ENCODE measurements at regions not wholly inside any gene's neighbourhood (a gene's known extent, or its start where the extent isn't known, plus 50 kb on each side); places are given as distances from the start of the nearest gene placed in this dataset.

DNA sequence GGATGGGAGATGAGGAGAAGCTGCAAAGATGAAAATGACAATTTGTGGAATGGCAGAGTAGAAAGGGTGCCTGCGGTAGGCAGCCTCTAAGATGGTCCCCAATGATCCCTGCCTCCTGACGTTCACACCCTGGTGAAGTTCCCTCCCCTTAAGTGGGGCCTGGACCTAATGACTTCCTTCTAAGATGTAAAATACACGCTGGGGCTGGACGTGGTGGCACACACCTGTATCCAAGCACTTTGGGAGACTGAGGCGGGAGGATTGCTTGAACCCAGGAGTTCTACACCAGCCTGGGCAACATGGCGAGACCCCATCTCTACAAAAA is 60.7 kb upstream of the CREB3L1 start:
- FAIRE-seq (no peak), DNase-seq (ENCODE audit: low read depth) (no peak)
- H3K4me1 ChIP-seq (ENCODE audit: insufficient read depth, low read length): no peaks in the 10 kb centered on the region
- H3K27me3 ChIP-seq (ENCODE audit: insufficient read depth, low read length): peaks cover 8% of the 10 kb centered on the region
- no peaks in the 10 kb centered on the region for H3K9me3 Mint-ChIP-seq (ENCODE audit: unreplicated experiment)
- H3K4me3 Mint-ChIP-seq (ENCODE audit: unreplicated experiment): no peak overlapping the region
- no peak overlapping the region for H3K27ac ChIP-seq (ENCODE audit: low read depth, low read length)
- TF ChIP-seq EZH2 (IDR thresholded peaks at IDR 0.05; ENCODE audit: insufficient read depth, low read length): no peak
- TF ChIP-seq CTCF (IDR thresholded peaks at IDR 0.05; ENCODE audit: insufficient read depth, low read depth, low read length): no peak
- no peaks in the 10 kb centered on the region for H3K36me3 ChIP-seq (ENCODE audit: insufficient read depth, low read length)
- H3K4me3 ChIP-seq (ENCODE audit: insufficient read depth, low read depth, low read length): no peak overlapping the region
- peaks cover 4% of the 10 kb centered on the region for H3K27me3 Mint-ChIP-seq (ENCODE audit: low read depth, unreplicated experiment)
- no peaks in the 10 kb centered on the region for H4K20me1 ChIP-seq (ENCODE audit: insufficient read depth, low read length)
- H3K4me1 Mint-ChIP-seq (ENCODE audit: low read depth, unreplicated experiment): peaks cover 7% of the 10 kb centered on the region
- H3K27ac Mint-ChIP-seq (ENCODE audit: unreplicated experiment): no peak overlapping the region
- no peak overlapping the region for H2AFZ ChIP-seq (ENCODE audit: low read depth, low read length)
- no peaks in the 10 kb centered on the region for H3K36me3 Mint-ChIP-seq (ENCODE audit: low read depth, unreplicated experiment)
- H3K9me3 ChIP-seq (ENCODE audit: insufficient read depth, low read depth, low read length): no peaks in the 10 kb centered on the region
- no peak overlapping the region for H3K4me2 ChIP-seq (ENCODE audit: low read length)
- H3K79me2 ChIP-seq (ENCODE audit: insufficient read depth, low read length): no peaks in the 10 kb centered on the region
- no peak overlapping the region for H3K9ac ChIP-seq (ENCODE audit: low read length)

GRCh38 chr11:46216019-46216764 is 61.3 kb upstream of the CREB3L1 start:
- Mint-ChIP-seq H3K4me3 (ENCODE audit: unreplicated experiment) (no peak overlapping the region), H3K4me1 (ENCODE audit: low read depth, unreplicated experiment) (peaks cover 7% of the 10 kb centered on the region), H3K27ac (ENCODE audit: unreplicated experiment) (no peak overlapping the region), H3K36me3 (ENCODE audit: low read depth, unreplicated experiment) (no peaks in the 10 kb centered on the region), H3K9me3 (ENCODE audit: unreplicated experiment) (no peaks in the 10 kb centered on the region), H3K27me3 (ENCODE audit: low read depth, unreplicated experiment) (peaks cover 4% of the 10 kb centered on the region)
- H3K4me1 ChIP-seq (ENCODE audit: insufficient read depth, low read length): no peaks in the 10 kb centered on the region
- H3K27ac ChIP-seq (ENCODE audit: low read depth, low read length): no peak overlapping the region
- H3K4me2 ChIP-seq (ENCODE audit: low read length): no peak overlapping the region
- no peaks in the 10 kb centered on the region for H3K36me3 ChIP-seq (ENCODE audit: insufficient read depth, low read length)
- no peaks in the 10 kb centered on the region for H4K20me1 ChIP-seq (ENCODE audit: insufficient read depth, low read length)
- H3K9me3 ChIP-seq (ENCODE audit: insufficient read depth, low read depth, low read length): no peaks in the 10 kb centered on the region
- DNase-seq (ENCODE audit: low read depth) (no peak), FAIRE-seq (no peak)
- no peak overlapping the region for H3K9ac ChIP-seq (ENCODE audit: low read length)
- H3K27me3 ChIP-seq (ENCODE audit: insufficient read depth, low read length): peaks cover 8% of the 10 kb centered on the region
- H3K4me3 ChIP-seq (ENCODE audit: insufficient read depth, low read depth, low read length): no peak overlapping the region
- no peak overlapping the region for H2AFZ ChIP-seq (ENCODE audit: low read depth, low read length)
- no peak for TF ChIP-seq EZH2 (IDR thresholded peaks at IDR 0.05; ENCODE audit: insufficient read depth, low read length)
- no peak for TF ChIP-seq CTCF (IDR thresholded peaks at IDR 0.05; ENCODE audit: insufficient read depth, low read depth, low read length)
- no peaks in the 10 kb centered on the region for H3K79me2 ChIP-seq (ENCODE audit: insufficient read depth, low read length)

GRCh38 chr11:46215208-46215931 is 62.1 kb upstream of the CREB3L1 start:
- peaks cover under 1% of the 10 kb centered on the region for H3K4me1 ChIP-seq (ENCODE audit: insufficient read depth, low read length)
- H4K20me1 ChIP-seq (ENCODE audit: insufficient read depth, low read length): no peaks in the 10 kb centered on the region
- DNase-seq (ENCODE audit: low read depth): no peak
- H3K4me2 ChIP-seq (ENCODE audit: low read length): no peak overlapping the region
- H3K36me3 ChIP-seq (ENCODE audit: insufficient read depth, low read length): no peaks in the 10 kb centered on the region
- no peak overlapping the region for H3K4me3 Mint-ChIP-seq (ENCODE audit: unreplicated experiment)
- H2AFZ ChIP-seq (ENCODE audit: low read depth, low read length): no peak overlapping the region
- peaks cover 8% of the 10 kb centered on the region for H3K27me3 ChIP-seq (ENCODE audit: insufficient read depth, low read length)
- no peaks in the 10 kb centered on the region for H3K36me3 Mint-ChIP-seq (ENCODE audit: low read depth, unreplicated experiment)
- H3K9me3 ChIP-seq (ENCODE audit: insufficient read depth, low read depth, low read length): no peaks in the 10 kb centered on the region
- H3K79me2 ChIP-seq (ENCODE audit: insufficient read depth, low read length): no peaks in the 10 kb centered on the region
- no peaks in the 10 kb centered on the region for H3K9me3 Mint-ChIP-seq (ENCODE audit: unreplicated experiment)
- no peak overlapping the region for H3K27ac ChIP-seq (ENCODE audit: low read depth, low read length)
- TF ChIP-seq EZH2 (IDR thresholded peaks at IDR 0.05; ENCODE audit: insufficient read depth, low read length) (no peak), CTCF (IDR thresholded peaks at IDR 0.05; ENCODE audit: insufficient read depth, low read depth, low read length) (no peak)
- H3K9ac ChIP-seq (ENCODE audit: low read length): no peak overlapping the region
- no peak overlapping the region for H3K27ac Mint-ChIP-seq (ENCODE audit: unreplicated experiment)
- FAIRE-seq: no peak
- peaks cover 4% of the 10 kb centered on the region for H3K27me3 Mint-ChIP-seq (ENCODE audit: low read depth, unreplicated experiment)
- H3K4me1 Mint-ChIP-seq (ENCODE audit: low read depth, unreplicated experiment): peaks cover 7% of the 10 kb centered on the region
- no peak overlapping the region for H3K4me3 ChIP-seq (ENCODE audit: insufficient read depth, low read depth, low read length)
